Renal cortex interstitium (tissue), 11 donors: ENCODE measurements at regions not wholly inside any gene's neighbourhood (a gene's known extent, or its start where the extent isn't known, plus 50 kb on each side); places are given as distances from the start of the nearest gene placed in this dataset.
"Not testable (repeated sequence)": the region's sequence is repeated elsewhere in the genome, so short reads cannot be mapped to it uniquely, and the experiment has no call there.

Experiments used
- DNase-seq, 11 donors: peaks; one replicate each; pipeline ENCODE4 v3.0.0-alpha.2; 2013; ENCODE audit warnings: low read depth in 9 of 11, low spot score in 4 of 11; ENCODE audit errors: extremely low read depth in 1 of 11

GRCh38 chr17:5877948-5878347 lies 192.2 kb upstream of the WSCD1 start:
- no peak for DNase-seq

DNA sequence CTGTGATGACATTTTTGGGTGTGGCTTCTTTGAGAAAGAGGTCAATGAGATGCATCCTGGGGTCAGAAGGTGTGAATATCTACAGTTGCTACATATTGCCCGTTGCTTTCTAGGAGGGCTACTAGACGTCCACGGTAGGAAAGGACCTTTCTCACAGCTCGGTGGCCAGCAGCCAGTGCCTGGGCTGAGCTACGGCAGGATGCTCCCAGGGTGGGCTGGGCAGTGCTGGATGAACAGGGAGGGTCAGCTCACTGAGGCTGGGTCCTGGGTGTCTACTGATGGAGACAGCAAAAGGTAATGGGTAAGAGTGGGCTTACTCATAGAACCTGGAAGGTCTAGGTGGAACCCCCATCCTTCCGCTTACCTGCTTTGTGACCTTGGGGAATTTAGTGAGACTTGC lies 188.3 kb upstream of the WSCD1 start:
- no peak for DNase-seq

GRCh38 chr17:5883775-5884665 lies 186.2 kb upstream of the WSCD1 start:
- no peak for DNase-seq

DNA sequence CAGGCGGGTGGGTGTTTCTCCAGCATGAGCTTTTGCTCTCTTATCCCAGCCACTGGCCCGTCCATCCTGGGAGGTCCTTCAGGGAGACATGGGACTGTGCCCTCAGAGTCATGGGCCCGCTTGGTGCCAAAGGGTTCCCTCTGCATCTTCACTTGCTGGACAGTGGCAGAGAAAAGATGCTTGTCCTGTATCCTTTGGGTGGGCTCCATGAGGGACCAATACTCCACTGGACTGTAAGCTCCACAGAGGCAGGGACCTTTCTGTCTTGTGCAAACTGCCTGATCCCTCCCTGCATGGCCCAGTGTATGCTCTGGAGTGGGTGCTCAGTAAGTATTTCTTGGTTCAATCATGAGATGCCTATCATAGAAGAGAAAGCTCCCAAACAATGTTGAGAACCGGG lies 184.8 kb upstream of the WSCD1 start:
- no peak for DNase-seq

DNA sequence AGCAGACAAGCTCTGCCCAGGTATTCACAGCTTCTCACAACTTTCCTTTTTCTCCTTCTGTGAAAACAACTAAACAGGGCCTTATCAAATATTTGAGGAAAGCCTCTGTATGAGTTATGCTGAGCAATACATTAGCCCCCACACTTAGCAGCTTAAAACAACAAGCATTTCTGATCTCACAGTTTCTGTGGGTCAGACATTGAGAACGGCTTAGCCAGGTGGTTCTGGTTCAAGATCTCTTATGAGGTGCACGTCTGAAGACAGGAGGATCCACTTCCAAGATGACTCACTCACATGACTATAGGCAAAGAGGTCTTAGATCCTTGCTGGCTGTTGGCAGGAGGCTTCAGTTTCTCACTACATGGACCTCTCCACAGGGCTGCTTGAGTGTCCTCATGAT lies 181.4 kb upstream of the WSCD1 start:
- DNase-seq, result no peak

- DNase-seq, result no peak
Measured at GRCh38 chr17:5892921-5893675, 177.1 kb upstream of the WSCD1 start.

DNA sequence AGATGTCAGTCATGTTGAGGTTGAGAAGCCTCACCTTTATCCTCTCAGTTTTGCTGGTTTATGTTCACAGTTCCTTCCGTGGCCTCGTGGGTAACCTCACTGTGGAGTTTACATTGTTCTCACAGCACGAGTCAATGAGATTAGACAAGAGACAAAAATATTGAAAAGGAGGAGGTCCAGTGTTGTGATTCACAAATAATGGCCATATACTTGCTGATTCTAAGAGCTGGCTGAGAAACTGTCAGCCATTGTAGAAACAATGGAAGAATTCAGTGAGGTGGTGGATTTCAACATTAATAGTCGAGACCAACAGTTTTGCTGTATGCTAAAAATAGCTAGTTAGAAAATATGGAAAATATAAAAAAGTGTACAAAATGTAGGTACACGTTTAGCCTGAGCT lies 176.4 kb upstream of the WSCD1 start:
- DNase-seq, result no peak

GRCh38 chr17:5895276-5895675 lies 174.9 kb upstream of the WSCD1 start:
- DNase-seq, result no peak

GRCh38 chr17:5896215-5896614 lies 174.0 kb upstream of the WSCD1 start:
- no peak for DNase-seq

DNA sequence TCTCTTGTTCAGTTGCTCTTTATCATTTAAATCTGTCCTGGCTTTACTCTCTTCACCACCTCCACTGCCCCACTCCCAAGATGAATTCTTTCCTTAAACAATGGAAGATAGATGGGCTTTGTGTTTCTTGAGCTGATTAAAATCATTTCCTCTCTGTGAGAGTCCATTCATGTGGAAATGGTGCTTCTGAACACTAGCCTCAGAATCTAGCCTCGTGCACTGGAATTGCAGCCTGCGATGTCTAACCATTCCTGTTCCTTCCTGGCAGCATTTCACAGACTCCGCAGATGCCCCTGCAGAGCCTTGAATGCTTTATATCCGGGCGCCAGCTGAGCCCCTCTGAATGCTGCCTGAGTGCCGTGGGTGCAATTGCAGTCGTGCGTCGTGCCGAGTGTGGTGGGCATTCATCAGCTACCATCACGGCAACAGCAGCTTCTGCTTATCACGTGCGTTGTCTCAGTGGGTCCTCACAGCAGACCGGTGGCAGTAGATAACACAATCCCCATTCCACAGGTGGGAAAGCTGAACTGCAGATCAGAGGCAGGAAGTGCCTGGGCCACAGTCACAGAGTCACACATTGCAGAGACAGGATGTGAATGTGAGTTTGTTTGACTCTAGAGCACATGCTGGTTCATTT lies 172.8 kb upstream of the WSCD1 start:
- DNase-seq, result no peak

DNA sequence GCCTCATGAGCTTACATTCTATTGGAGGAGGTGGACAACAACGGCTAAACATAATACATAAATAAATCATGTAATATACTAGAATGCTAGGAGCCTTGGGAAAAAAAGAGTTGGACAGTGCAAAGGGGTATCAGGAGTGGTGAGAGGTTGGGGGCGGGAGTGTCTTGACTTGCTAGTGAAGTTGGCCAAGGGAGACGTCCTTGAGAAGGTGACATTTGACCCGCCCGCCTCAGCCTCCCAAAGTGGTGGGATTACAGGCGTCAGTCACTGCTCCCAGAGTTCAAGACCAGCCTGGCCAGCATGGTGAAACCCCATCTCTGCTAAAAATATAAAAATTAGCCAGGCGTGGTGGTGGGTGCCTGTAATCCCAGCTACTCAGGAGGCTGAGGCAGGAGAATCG lies 172.2 kb upstream of the WSCD1 start:
- not testable (repeated sequence) for DNase-seq

- DNase-seq, result no peak
Measured at GRCh38 chr17:5898406-5898805, 171.8 kb upstream of the WSCD1 start.

DNA sequence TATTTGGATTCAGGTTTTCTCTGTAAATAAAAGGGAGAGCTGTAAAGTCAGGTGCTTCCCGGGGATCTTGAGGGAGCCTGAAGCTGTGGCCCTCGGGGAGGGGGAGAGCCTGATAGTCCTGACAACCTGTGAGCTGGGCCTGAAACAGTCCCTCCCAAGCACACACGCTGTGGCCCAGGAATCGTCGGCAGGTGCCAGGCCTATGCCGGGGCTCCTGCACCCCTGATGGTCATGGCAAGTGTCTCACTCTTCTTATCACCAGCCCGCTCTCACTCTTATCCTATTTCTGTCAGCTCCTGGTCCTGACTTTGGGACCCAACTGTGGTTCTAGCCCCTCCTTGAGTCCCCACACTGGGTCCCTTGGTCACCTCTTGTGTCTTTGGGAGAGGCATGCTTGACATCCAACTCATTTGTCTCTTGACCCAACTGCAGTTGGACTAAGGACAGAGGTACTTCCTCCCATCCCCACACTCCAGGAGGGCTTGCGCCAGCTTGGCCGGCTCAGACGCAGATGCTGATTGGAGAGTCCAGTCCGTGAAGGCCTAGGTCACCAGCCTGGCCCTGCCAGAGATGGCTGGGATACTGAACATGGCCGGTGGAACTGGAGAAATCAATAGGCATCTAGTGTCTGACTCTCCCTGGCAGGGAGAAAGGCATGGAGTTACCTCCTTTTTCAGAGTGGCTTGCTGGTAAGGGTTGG lies 170.5 kb upstream of the WSCD1 start:
- no peak for DNase-seq

DNA sequence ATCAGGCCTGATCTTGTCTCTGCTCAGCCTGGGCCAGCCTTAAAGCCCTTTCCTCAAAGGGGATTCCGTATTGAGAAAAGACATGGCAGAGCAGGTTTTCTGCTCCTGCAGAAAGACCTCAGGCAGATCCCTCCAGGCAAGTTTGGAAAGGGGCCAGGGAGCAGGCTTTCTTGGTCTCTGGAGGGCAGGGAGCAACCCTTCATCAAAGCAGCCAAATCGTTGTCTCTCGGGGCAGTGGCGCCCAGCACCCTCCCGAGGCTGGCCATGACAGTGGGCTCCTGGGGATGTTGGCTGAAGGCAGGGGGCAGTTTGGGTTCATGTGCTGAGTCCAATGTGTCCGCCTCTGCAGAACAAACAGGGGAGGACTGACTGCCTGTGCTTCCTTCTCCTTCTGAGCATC lies 168.4 kb upstream of the WSCD1 start:
- DNase-seq, result no peak

DNA sequence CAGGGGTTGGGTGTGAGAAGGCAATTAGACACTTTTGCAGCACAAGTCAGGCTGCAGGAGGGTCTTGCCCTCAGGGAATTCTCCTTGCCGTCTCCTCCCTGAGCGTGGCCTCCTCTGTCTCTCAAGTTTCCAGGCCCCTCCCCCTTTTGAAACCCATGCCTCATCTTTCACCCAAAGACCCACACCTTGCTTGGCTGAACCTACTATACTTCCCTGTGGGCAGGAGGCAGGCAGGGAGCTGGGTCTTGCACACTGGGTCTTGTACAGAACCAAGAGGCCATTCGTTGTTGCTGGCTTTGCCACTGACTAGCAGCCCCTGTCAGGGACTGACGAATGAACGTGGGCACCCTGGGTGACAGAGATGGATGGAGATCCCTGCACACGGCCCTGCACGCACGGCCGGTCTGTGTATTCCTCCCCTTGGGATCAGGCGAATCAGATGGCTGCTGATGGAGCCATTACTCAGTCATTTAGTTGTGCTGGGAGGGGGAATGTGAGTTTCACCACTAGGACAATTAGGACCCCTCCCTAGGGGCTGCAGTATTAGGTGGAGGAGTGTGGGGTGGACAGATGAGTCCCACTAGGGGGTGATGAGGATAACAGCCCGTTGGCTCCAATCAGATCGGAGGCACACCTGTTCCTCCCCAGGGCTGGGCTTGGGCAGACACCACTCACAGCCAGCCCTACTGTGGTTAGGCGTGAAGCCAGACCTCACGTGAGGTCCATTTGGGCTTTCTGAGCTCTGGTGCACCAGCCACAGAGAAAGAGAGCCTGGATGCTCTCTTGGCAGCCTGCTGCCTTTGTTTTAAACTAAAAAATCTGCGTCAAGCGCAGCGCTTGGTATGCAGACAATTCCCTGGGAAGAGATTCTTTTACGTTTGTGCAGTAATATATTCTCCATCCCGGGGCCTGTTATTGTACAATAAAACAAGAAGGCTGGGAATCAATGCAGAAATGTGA lies 167.7 kb upstream of the WSCD1 start:
- DNase-seq, result peak in 3 of 11 donors; percentile 25 to 39 (median 27)

- no peak for DNase-seq
Measured at GRCh38 chr17:5911919-5912318, 158.3 kb upstream of the WSCD1 start.

GRCh38 chr17:5913032-5913531 lies 157.1 kb upstream of the WSCD1 start:
- DNase-seq, result no peak

- DNase-seq, result no peak
Measured at GRCh38 chr17:5913641-5914040, 156.5 kb upstream of the WSCD1 start.
